Panc1 (cell line): ENCODE measurements at regions not wholly inside any gene's neighbourhood (a gene's known extent, or its start where the extent isn't known, plus 50 kb on each side); places are given as distances from the start of the nearest gene placed in this dataset.

Experiments used
- ATAC-seq: fragments of 200-7000 bp; cut with Tn5 transposase; 2 replicates; pipeline ENCODE4 v1.9.1; 2020; ENCODE audit warnings: mild to moderate bottlenecking, moderate library complexity
- BruUV-seq: library from RNA; stranded (reverse); fragments of 400-500 nt; replicated peaks from 2 replicates; lab custom pipeline; 2021; lab: Mats Ljungman, UMichigan
- CTCF ChIA-PET: fragments of 300-600 bp; sonication (Branson Sonifier 250); formaldehyde crosslinking; loops from one replicate; lab custom pipeline; 2022; ENCODE audit warnings: antibody characterized with exemption; lab: Charles Lee
- POLR2A ChIA-PET: fragments of 300-600 bp; sonication (Branson Sonifier 250); formaldehyde crosslinking; loops from one replicate; lab custom pipeline; 2022; ENCODE audit warnings: antibody characterized with exemption; lab: Charles Lee
- DNase-seq: peaks from one replicate; pipeline ENCODE4 v3.0.0-alpha.2; 2010; ENCODE audit warnings: low read depth, low spot score
- H3K27ac ChIP-seq: 2 replicates; pipeline ENCODE4 v1.5.1; 2011; ENCODE audit warnings: mild to moderate bottlenecking, low read length, inconsistent platforms
- H3K27me3 ChIP-seq: fragments of 200-500 bp; sonication (Bioruptor generic); 2 replicates; pipeline ENCODE4 v1.6.0; 2014; ENCODE audit warnings: low read length, inconsistent platforms; ENCODE audit not compliant: control insufficient read depth, insufficient read depth
- H3K36me3 ChIP-seq: fragments of 200-500 bp; sonication (Bioruptor generic); 2 replicates; pipeline ENCODE4 v1.5.1; 2014; ENCODE audit warnings: inconsistent platforms, mild to moderate bottlenecking, low read length, moderate library complexity; ENCODE audit not compliant: control insufficient read depth, insufficient read depth
- H3K4me1 ChIP-seq: 2 replicates; pipeline ENCODE4 v1.5.1; 2011; ENCODE audit warnings: inconsistent platforms, mild to moderate bottlenecking, low read length, moderate library complexity; ENCODE audit not compliant: control insufficient read depth, insufficient read depth
- H3K4me3 ChIP-seq, 2 experiments: 2 replicates each; pipeline ENCODE4 v1.5.1; 2011 to 2012; ENCODE audit warnings: low read depth in 2 of 2, low read length in 2 of 2, mild to moderate bottlenecking in 2 of 2, inconsistent platforms in 1 of 2, moderate library complexity in 1 of 2
- H3K9me3 ChIP-seq: fragments of 200-500 bp; sonication (Bioruptor generic); 2 replicates; pipeline ENCODE4 v1.5.1; 2014; ENCODE audit warnings: low read depth, mild to moderate bottlenecking, inconsistent platforms, low read length, moderate library complexity; ENCODE audit not compliant: control insufficient read depth, insufficient read depth
- POLR2AphosphoS5 ChIP-seq: IDR thresholded peaks from 2 replicates; pipeline ENCODE4 v1.6.1; 2012; ENCODE audit warnings: mild to moderate bottlenecking, low read depth, low read length, moderate library complexity
- SIN3A ChIP-seq: IDR thresholded peaks from 2 replicates; pipeline ENCODE4 v1.6.1; 2012; ENCODE audit warnings: low read depth, mild to moderate bottlenecking, low read length, moderate library complexity, borderline replicate concordance; ENCODE audit not compliant: insufficient read depth
- TCF7L2 ChIP-seq: IDR thresholded peaks from 2 replicates; pipeline ENCODE4 v1.6.1; 2011; ENCODE audit warnings: mild to moderate bottlenecking, low read depth, low read length, inconsistent platforms
- in situ Hi-C: cut with HindIII; loops from 2 replicates; pipeline ENCODE4 v1.10.0; 2016; ENCODE audit warnings: low sequenced_read_pairs, low pct_unique_long_range_greater_than_20kb
- intact Hi-C: fragments of 100-400 bp; cut with micrococcal nuclease; formaldehyde crosslinking; loops from one replicate; pipeline ENCODE4 v1.10.0; 2022; ENCODE audit not compliant: unreplicated experiment
- TF ChIP-seq, protein P1 (sequence below): fragments of 450-650 bp; IDR thresholded peaks from 2 replicates; pipeline ENCODE4 v1.5.1; 2017; ENCODE audit warnings: mild to moderate bottlenecking
- TF ChIP-seq, protein P2 (sequence below), 2 experiments: IDR thresholded peaks; 2 replicates each; pipeline ENCODE4 v1.6.1; 2011 to 2012; ENCODE audit warnings: low read depth in 2 of 2, control low read depth in 1 of 2, low read length in 1 of 2, mild to moderate bottlenecking in 1 of 2, moderate library complexity in 1 of 2; ENCODE audit not compliant: insufficient read depth in 1 of 2

DNA sequence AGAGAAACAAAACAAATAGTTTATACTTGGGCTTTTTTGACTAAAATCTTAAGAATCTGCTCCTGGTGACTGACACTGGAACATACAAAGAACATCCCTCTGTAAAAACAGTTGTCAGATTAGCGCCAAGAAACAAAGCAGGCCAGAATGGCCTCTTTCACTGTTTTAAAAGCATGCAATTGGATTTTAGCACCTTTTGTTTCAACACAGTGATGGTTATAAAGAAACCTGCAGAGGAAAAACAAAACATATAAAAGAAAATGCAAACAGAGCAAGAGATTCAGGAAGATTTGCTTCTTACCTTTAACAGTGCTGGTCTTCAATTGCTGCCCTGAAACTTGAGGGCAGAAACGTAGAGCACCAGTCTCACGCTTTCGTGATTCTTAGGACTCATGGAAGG is 652.2 kb upstream of the KCND2 start:
- intact Hi-C loops: no loop called here
- no peaks in the 10 kb centered on the region for H3K9me3 ChIP-seq
- no TSS peak for BruUV-seq
- ChIA-PET POLR2A (no interaction called here), CTCF (no interaction called here)
- no peak overlapping the region for H3K4me3 ChIP-seq
- TF ChIP-seq POLR2AphosphoS5 (no peak), SIN3A (no peak), TCF7L2 (no peak)
- TF ChIP-seq, protein P1, sequence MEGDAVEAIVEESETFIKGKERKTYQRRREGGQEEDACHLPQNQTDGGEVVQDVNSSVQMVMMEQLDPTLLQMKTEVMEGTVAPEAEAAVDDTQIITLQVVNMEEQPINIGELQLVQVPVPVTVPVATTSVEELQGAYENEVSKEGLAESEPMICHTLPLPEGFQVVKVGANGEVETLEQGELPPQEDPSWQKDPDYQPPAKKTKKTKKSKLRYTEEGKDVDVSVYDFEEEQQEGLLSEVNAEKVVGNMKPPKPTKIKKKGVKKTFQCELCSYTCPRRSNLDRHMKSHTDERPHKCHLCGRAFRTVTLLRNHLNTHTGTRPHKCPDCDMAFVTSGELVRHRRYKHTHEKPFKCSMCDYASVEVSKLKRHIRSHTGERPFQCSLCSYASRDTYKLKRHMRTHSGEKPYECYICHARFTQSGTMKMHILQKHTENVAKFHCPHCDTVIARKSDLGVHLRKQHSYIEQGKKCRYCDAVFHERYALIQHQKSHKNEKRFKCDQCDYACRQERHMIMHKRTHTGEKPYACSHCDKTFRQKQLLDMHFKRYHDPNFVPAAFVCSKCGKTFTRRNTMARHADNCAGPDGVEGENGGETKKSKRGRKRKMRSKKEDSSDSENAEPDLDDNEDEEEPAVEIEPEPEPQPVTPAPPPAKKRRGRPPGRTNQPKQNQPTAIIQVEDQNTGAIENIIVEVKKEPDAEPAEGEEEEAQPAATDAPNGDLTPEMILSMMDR: no peak
- TF ChIP-seq, protein P2, sequence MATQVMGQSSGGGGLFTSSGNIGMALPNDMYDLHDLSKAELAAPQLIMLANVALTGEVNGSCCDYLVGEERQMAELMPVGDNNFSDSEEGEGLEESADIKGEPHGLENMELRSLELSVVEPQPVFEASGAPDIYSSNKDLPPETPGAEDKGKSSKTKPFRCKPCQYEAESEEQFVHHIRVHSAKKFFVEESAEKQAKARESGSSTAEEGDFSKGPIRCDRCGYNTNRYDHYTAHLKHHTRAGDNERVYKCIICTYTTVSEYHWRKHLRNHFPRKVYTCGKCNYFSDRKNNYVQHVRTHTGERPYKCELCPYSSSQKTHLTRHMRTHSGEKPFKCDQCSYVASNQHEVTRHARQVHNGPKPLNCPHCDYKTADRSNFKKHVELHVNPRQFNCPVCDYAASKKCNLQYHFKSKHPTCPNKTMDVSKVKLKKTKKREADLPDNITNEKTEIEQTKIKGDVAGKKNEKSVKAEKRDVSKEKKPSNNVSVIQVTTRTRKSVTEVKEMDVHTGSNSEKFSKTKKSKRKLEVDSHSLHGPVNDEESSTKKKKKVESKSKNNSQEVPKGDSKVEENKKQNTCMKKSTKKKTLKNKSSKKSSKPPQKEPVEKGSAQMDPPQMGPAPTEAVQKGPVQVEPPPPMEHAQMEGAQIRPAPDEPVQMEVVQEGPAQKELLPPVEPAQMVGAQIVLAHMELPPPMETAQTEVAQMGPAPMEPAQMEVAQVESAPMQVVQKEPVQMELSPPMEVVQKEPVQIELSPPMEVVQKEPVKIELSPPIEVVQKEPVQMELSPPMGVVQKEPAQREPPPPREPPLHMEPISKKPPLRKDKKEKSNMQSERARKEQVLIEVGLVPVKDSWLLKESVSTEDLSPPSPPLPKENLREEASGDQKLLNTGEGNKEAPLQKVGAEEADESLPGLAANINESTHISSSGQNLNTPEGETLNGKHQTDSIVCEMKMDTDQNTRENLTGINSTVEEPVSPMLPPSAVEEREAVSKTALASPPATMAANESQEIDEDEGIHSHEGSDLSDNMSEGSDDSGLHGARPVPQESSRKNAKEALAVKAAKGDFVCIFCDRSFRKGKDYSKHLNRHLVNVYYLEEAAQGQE (IDR thresholded peaks at IDR 0.05; ENCODE audit: insufficient read depth in 1 of 2, low read depth in 2 of 2, low read length in 1 of 2): no peak
- no peaks in the 10 kb centered on the region for H3K36me3 ChIP-seq
- ATAC-seq (no peak), DNase-seq (no peak)
- H3K4me1 ChIP-seq: no peaks in the 10 kb centered on the region
- in situ Hi-C loops: no loop called here
- no peaks in the 10 kb centered on the region for H3K27me3 ChIP-seq
- no peak overlapping the region for H3K27ac ChIP-seq

DNA sequence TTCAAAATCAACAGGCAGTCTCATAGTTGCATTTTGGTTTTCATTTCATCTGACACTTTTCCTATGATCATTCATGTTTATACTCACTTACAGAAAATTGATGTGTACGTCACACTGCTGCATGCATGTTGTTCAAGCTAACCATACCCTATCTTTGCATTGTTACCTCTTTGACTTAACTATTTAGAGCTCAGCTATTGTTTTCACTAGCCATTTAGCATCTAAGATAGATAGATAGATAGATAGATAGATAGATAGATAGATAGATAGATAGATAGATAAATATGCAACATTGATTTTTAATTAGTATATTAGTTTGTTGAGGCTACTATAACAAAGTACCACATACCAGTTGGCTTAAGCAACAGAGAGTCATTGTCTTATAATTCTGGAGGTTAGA is 649.5 kb upstream of the KCND2 start:
- no TSS peak for BruUV-seq
- POLR2A ChIA-PET: interaction anchor here (0.7 kb wide), 1 partner anchor 28 kb away, joined by 3 read pairs; no protein-coding TSS in a partner anchor
- Histone ChIP-seq H3K4me1 (no peaks in the 10 kb centered on the region), H3K27ac (no peak overlapping the region), H3K9me3 (no peaks in the 10 kb centered on the region), H3K4me3 (no peak overlapping the region), H3K36me3 (no peaks in the 10 kb centered on the region; the same call in 1 of the 2 replicates), H3K27me3 (no peaks in the 10 kb centered on the region)
- intact Hi-C loops: no loop called here
- no peak for DNase-seq
- in situ Hi-C loops: no loop called here
- no peak for ATAC-seq
- CTCF ChIA-PET: no interaction called here
- TF ChIP-seq TCF7L2 (no peak), SIN3A (no peak), POLR2AphosphoS5 (no peak)
- TF ChIP-seq, protein P1: no peak
- TF ChIP-seq, protein P2 (IDR thresholded peaks at IDR 0.05; ENCODE audit: insufficient read depth in 1 of 2, low read depth in 2 of 2, low read length in 1 of 2): no peak
